GM21529 (cell line): ENCODE measurements at regions not wholly inside any gene's neighbourhood (a gene's known extent, or its start where the extent isn't known, plus 50 kb on each side); places are given as distances from the start of the nearest gene placed in this dataset.
A peak's percentile ranks its signal among the peaks of the same experiment; 100 is the strongest.
"Not testable (repeated sequence)": the region's sequence is repeated elsewhere in the genome, so short reads cannot be mapped to it uniquely, and the experiment has no call there.

Experiments used
- ATAC-seq: cut with Tn5 transposase; IDR thresholded peaks from one replicate; pipeline ENCODE4 v1.9.1; 2021; ENCODE audit not compliant: unreplicated experiment

- ATAC-seq = not testable (repeated sequence)
Observed at GRCh38 chr6:166846446-166847142, 109.8 kb downstream of the RNASET2 start.

GRCh38 chr6:166842607-166843006 is 113.7 kb downstream of the RNASET2 start:
- ATAC-seq = no peak

- ATAC-seq = no peak
Observed at GRCh38 chr6:166841216-166841615, 115.1 kb downstream of the RNASET2 start.

GRCh38 chr6:166839569-166839968 is 116.8 kb downstream of the RNASET2 start:
- no peak for ATAC-seq

- ATAC-seq = no peak
Observed at GRCh38 chr6:166838987-166839386, 117.4 kb downstream of the RNASET2 start.

GRCh38 chr6:166836785-166837718 is 119.3 kb downstream of the RNASET2 start:
- ATAC-seq = no peak

- ATAC-seq = no peak
Observed at GRCh38 chr6:166834049-166834448, 122.3 kb downstream of the RNASET2 start.

- no peak for ATAC-seq
Observed at GRCh38 chr6:166830891-166831363, 125.4 kb downstream of the RNASET2 start.

GRCh38 chr6:166830185-166830890 is 126.0 kb downstream of the RNASET2 start:
- ATAC-seq = peak; percentile 94

GRCh38 chr6:166826264-166826663 is 130.1 kb downstream of the RNASET2 start:
- ATAC-seq = no peak

GRCh38 chr6:166825553-166826145 is 130.7 kb downstream of the RNASET2 start:
- ATAC-seq = no peak

GRCh38 chr6:166824880-166825250 is 131.5 kb downstream of the RNASET2 start:
- ATAC-seq = no peak

- ATAC-seq = no peak
Observed at GRCh38 chr6:166824146-166824879, 132.0 kb downstream of the RNASET2 start.

GRCh38 chr6:166822609-166823008 is 133.7 kb downstream of the RNASET2 start:
- ATAC-seq = no peak

- ATAC-seq = no peak
Observed at GRCh38 chr6:166820483-166820882, 135.9 kb downstream of the RNASET2 start.

GRCh38 chr6:166820070-166820469 is 136.3 kb downstream of the RNASET2 start:
- ATAC-seq = no peak

GRCh38 chr6:166815629-166816028 is 140.7 kb downstream of the RNASET2 start:
- ATAC-seq = no peak

GRCh38 chr6:166814390-166814789 is 142.0 kb downstream of the RNASET2 start:
- ATAC-seq = no peak

- ATAC-seq = no peak
Observed at GRCh38 chr6:166813461-166813860, 142.9 kb downstream of the RNASET2 start.

GRCh38 chr6:166810864-166811263 is 145.5 kb downstream of the RNASET2 start:
- ATAC-seq = no peak
